ENCODE measurements at regions not wholly inside any gene's neighbourhood (a gene's known extent, or its start where the extent isn't known, plus 50 kb on each side); places are given as distances from the start of the nearest gene placed in this dataset.

DNA sequence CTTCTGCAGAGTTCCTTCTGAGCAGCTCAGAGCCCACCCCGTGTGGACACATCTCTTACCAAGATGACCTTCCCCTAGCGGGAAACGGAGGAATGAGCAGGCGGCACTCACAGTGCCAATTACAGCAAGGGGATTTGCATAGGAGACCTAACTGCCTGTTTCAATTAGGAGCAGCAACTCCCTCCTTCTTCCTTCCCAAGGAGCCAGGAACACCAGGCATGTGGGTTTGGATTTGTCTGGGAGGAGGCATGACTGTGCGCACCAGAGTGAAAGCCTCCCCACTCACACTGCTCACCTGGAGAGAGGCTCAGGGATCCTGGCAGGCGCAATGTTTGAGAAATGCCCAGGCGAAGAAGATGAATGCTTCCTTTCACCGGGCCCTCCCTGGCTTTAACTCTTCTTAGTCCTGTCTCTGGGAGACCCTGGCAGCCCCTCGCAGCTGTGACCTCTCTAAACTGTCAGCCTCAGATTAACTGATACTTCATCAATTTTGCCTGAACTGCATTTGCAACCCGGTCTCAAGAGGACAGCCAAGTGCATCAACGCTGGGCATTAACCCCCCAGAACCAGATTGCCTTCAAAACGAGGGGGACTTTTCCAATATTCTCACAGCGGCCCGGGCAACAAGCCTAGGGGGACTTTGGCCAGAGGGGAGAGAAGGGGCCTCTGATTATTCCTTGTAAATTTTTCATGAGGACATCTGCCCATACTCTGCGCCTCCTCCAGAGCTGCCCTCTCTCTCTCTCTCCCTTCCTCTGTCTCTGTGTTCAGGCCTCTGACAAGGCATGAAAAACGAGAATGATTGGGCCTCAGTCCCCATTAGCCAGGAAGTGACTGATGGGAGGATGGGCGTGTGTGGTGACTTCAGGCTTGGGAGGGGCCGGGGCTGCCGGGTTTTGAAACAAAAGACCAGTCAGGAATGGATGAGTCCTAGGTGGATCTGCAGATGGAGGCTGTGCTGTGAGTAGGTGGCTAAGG lies 93.8 kb downstream of the CMPK2 start:
- WGBS, 5 donors: 63 to 77% (median 69%) methylated on average over 19 of the region's 19 CpGs
- H3K4me1 ChIP-seq: peaks cover 3 to 14% (median 9%) of the 10 kb centered on the region in 6 donors
- H3K36me3 ChIP-seq: no peaks in the 10 kb centered on the region
- no peak overlapping the region for H3K27ac ChIP-seq
- peaks cover 0 to 39% (median 0%) of the 10 kb centered on the region in 7 donors for H3K27me3 ChIP-seq (replicated peaks in 1 of 7)
- TF ChIP-seq, protein P1, sequence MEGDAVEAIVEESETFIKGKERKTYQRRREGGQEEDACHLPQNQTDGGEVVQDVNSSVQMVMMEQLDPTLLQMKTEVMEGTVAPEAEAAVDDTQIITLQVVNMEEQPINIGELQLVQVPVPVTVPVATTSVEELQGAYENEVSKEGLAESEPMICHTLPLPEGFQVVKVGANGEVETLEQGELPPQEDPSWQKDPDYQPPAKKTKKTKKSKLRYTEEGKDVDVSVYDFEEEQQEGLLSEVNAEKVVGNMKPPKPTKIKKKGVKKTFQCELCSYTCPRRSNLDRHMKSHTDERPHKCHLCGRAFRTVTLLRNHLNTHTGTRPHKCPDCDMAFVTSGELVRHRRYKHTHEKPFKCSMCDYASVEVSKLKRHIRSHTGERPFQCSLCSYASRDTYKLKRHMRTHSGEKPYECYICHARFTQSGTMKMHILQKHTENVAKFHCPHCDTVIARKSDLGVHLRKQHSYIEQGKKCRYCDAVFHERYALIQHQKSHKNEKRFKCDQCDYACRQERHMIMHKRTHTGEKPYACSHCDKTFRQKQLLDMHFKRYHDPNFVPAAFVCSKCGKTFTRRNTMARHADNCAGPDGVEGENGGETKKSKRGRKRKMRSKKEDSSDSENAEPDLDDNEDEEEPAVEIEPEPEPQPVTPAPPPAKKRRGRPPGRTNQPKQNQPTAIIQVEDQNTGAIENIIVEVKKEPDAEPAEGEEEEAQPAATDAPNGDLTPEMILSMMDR (IDR thresholded peaks at IDR 0.05 in 8 of 11, conservative IDR thresholded peaks at IDR 0.05 in 3 of 11): no peak
- TF ChIP-seq POLR2AphosphoS5 (IDR thresholded peaks at IDR 0.05): no peak
- no peak for TF ChIP-seq POLR2A (IDR thresholded peaks at IDR 0.05)
- H3K9me3 ChIP-seq: no peaks in the 10 kb centered on the region
- intact Hi-C loops (cut with DNase I; ENCODE audit: low total_unique reads): no loop called here
- no peak for DNase-seq
- H3K4me3 ChIP-seq: peak overlapping the region in 1 of 8 donors; percentile 4

GRCh38 chr2:6773007-6773693 lies 92.6 kb downstream of the CMPK2 start:
- Histone ChIP-seq H3K27ac (no peak overlapping the region), H3K27me3 (replicated peaks in 1 of 7) (peaks cover 0 to 39% (median 0%) of the 10 kb centered on the region in 7 donors), H3K36me3 (no peaks in the 10 kb centered on the region), H3K9me3 (no peaks in the 10 kb centered on the region), H3K4me1 (peaks cover 3 to 14% (median 9%) of the 10 kb centered on the region in 6 donors), H3K4me3 (peak overlapping the region in 3 of 8 donors; percentile 9 to 54 (median 11))
- DNase-seq: peak; percentile 92
- intact Hi-C loops (cut with DNase I; ENCODE audit: low total_unique reads): no loop called here
- 11 to 16% (median 11%) methylated on average over 25 to 29 of the region's 29 CpGs for WGBS, 5 donors
- no peak for TF ChIP-seq POLR2A (IDR thresholded peaks at IDR 0.05)
- TF ChIP-seq, protein P1 (IDR thresholded peaks at IDR 0.05 in 8 of 11, conservative IDR thresholded peaks at IDR 0.05 in 3 of 11): peak; percentile 55 to 98 (median 95)
- peak in 2 of 3 donors; percentile 20 to 43 for TF ChIP-seq POLR2AphosphoS5 (IDR thresholded peaks at IDR 0.05)

- Histone ChIP-seq H3K36me3 (no peaks in the 10 kb centered on the region), H3K4me3 (no peak overlapping the region), H3K9me3 (no peaks in the 10 kb centered on the region), H3K27me3 (replicated peaks in 1 of 7) (peaks cover 0 to 39% (median 0%) of the 10 kb centered on the region in 7 donors), H3K27ac (no peak overlapping the region), H3K4me1 (peaks cover 3 to 14% (median 9%) of the 10 kb centered on the region in 6 donors)
- intact Hi-C loops (cut with DNase I; ENCODE audit: low total_unique reads): no loop called here
- TF ChIP-seq POLR2AphosphoS5 (IDR thresholded peaks at IDR 0.05): no peak
- TF ChIP-seq, protein P1 (IDR thresholded peaks at IDR 0.05 in 8 of 11, conservative IDR thresholded peaks at IDR 0.05 in 3 of 11): no peak
- no peak for TF ChIP-seq POLR2A (IDR thresholded peaks at IDR 0.05)
- WGBS, 5 donors: 65 to 74% (median 66%) methylated on average over 7 of the region's 7 CpGs
- DNase-seq: no peak
These were observed 92.0 kb downstream of the CMPK2 start for GRCh38 chr2:6773694-6774044.

DNA sequence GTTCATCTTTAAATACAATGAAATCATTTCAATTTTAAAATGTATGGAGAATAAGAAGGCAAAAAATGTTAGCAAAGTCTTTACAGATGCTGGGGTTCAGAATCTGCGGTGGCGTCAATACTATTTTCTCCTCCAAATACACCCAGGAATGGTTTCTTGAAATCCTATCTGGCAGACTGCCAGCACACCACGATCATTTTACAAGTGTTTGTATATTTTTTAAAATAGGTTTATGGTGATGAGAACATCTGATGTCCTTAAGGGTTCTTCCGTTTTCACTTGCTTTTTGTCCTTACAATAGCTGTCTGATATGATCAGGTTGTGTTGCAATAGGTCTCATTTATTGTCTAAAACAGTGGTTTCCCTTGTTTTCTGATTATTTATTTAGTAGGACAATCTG lies 89.6 kb downstream of the CMPK2 start:
- no peak overlapping the region for H3K27ac ChIP-seq
- H3K36me3 ChIP-seq: no peaks in the 10 kb centered on the region
- no peaks in the 10 kb centered on the region for H3K9me3 ChIP-seq
- WGBS, 5 donors: 79 to 85% (median 81%) methylated on average over 4 of the region's 4 CpGs
- DNase-seq: no peak
- intact Hi-C loops (cut with DNase I; ENCODE audit: low total_unique reads): no loop called here
- no peak overlapping the region for H3K4me3 ChIP-seq
- TF ChIP-seq POLR2A (IDR thresholded peaks at IDR 0.05): no peak
- TF ChIP-seq, protein P1 (IDR thresholded peaks at IDR 0.05 in 8 of 11, conservative IDR thresholded peaks at IDR 0.05 in 3 of 11): no peak
- TF ChIP-seq POLR2AphosphoS5 (IDR thresholded peaks at IDR 0.05): no peak
- H3K27me3 ChIP-seq (replicated peaks in 1 of 7): peaks cover 0 to 34% (median 0%) of the 10 kb centered on the region in 7 donors
- peaks cover 4 to 23% (median 15%) of the 10 kb centered on the region in 6 donors for H3K4me1 ChIP-seq

All from spleen (tissue), 11 donors.